ENCODE measurements at regions not wholly inside any gene's neighbourhood (a gene's known extent, or its start where the extent isn't known, plus 50 kb on each side); places are given as distances from the start of the nearest gene placed in this dataset.

DNA sequence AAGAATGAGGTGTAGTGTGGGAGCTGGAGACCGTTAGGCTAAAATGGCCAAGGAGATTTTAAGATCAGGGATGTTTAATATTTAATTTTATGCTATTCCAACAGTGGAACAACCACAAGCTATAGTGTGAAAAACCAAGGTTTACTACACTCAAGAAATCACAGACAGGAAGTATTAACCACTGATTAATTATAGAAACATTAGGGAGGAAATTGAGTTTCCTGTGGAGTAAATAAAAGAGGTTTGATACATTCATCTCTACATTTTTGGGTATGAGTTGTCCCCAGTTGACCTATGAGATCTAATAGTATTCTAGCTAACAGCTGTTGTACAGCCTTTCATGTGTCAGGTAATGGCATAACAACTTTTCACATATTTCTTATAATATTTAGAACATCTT is 103.7 kb upstream of the MPDZ start:
- TF ChIP-seq, protein P1, sequence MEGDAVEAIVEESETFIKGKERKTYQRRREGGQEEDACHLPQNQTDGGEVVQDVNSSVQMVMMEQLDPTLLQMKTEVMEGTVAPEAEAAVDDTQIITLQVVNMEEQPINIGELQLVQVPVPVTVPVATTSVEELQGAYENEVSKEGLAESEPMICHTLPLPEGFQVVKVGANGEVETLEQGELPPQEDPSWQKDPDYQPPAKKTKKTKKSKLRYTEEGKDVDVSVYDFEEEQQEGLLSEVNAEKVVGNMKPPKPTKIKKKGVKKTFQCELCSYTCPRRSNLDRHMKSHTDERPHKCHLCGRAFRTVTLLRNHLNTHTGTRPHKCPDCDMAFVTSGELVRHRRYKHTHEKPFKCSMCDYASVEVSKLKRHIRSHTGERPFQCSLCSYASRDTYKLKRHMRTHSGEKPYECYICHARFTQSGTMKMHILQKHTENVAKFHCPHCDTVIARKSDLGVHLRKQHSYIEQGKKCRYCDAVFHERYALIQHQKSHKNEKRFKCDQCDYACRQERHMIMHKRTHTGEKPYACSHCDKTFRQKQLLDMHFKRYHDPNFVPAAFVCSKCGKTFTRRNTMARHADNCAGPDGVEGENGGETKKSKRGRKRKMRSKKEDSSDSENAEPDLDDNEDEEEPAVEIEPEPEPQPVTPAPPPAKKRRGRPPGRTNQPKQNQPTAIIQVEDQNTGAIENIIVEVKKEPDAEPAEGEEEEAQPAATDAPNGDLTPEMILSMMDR (IDR thresholded peaks at IDR 0.05), result no peak
- no peak overlapping the region for H3K4me3 ChIP-seq
- no peaks in the 10 kb centered on the region for H3K27me3 ChIP-seq (replicated peaks; ENCODE audit: insufficient read depth)
- no peak for DNase-seq (ENCODE audit: low spot score)
- ATAC-seq (ENCODE audit: insufficient number of reproducible peaks, low FRiP score, low read depth), result no peak
- no peak overlapping the region for H3K27ac ChIP-seq
- H3K36me3 ChIP-seq, result no peaks in the 10 kb centered on the region
- no peaks in the 10 kb centered on the region for H3K9me3 ChIP-seq
- peaks cover 5 to 19% of the 10 kb centered on the region in 2 donors for H3K4me1 ChIP-seq (ENCODE audit: control insufficient read depth in 1 of 2, low read depth in 2 of 2)

DNA sequence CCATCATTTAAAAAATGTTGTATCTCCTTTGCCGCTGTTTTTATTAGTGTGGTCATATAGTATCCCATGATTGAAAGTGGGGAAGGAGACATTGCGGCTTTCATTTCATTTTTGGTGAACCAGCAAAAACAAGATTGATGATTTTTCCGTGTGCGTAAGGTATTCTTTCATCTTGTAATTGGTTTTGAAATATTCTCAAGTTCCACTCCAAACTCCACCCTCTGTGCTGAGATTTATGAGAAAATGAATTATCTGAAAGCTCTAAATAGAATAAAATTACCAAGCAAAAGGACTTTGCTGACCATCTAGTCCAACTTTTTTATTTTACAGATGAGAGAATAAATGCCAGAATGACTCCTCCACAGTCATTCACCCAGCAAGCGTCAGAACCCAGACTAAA is 103.1 kb upstream of the MPDZ start:
- H3K9me3 ChIP-seq, result no peaks in the 10 kb centered on the region
- no peak for ATAC-seq (ENCODE audit: insufficient number of reproducible peaks, low FRiP score, low read depth)
- TF ChIP-seq, protein P1 (IDR thresholded peaks at IDR 0.05), result no peak
- H3K27me3 ChIP-seq (replicated peaks; ENCODE audit: insufficient read depth), result no peaks in the 10 kb centered on the region
- peaks cover 10 to 13% of the 10 kb centered on the region in 2 donors for H3K4me1 ChIP-seq (ENCODE audit: control insufficient read depth in 1 of 2, low read depth in 2 of 2)
- no peak for DNase-seq (ENCODE audit: low spot score)
- no peaks in the 10 kb centered on the region for H3K36me3 ChIP-seq
- H3K4me3 ChIP-seq, result no peak overlapping the region
- H3K27ac ChIP-seq, result no peak overlapping the region

DNA sequence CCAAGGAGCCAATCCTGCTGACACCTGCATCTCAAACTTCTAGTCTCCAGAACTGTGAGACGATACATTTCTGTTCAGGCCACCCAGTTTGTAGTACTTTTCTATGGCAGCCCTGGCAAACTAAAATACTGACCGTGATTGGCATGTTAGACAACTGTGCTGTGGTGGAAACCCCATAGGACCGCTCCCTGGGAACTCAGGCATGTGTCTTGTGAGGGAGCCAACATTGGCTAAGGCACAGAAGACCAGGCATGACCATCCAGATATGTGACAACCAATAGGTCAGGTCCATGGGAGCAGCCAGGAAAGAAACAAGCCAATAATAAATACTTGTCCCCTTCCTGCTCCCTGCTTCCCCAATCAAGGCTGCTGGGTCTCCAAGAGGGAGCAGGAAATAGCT is 101.4 kb upstream of the MPDZ start:
- Histone ChIP-seq H3K4me1 (ENCODE audit: control insufficient read depth in 1 of 2, low read depth in 2 of 2) (peaks cover 0 to 7% of the 10 kb centered on the region in 2 donors), H3K9me3 (no peaks in the 10 kb centered on the region), H3K4me3 (no peak overlapping the region), H3K27me3 (replicated peaks; ENCODE audit: insufficient read depth) (no peaks in the 10 kb centered on the region), H3K36me3 (no peaks in the 10 kb centered on the region), H3K27ac (no peak overlapping the region)
- TF ChIP-seq, protein P1 (IDR thresholded peaks at IDR 0.05), result no peak
- DNase-seq (ENCODE audit: low spot score) (no peak), ATAC-seq (ENCODE audit: insufficient number of reproducible peaks, low FRiP score, low read depth) (no peak)

DNA sequence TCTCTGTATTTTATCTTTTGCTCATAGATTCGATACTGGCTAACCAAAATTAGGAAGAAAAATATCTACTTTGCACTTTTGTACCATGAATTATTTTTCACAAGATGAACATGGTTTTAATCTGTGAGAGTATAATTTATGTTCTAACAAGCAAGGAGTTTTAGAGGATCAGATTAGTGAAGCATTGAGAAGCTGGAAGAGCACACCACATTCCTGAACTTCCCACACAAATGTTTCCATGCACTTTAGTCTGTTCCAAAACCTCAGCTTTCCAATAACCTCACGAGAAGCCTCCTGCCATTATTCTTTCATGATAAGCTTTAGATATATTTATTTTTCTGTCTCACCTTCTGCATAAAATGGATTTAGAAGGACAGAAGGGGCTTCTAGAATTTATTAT is 98.7 kb upstream of the MPDZ start:
- TF ChIP-seq, protein P1 (IDR thresholded peaks at IDR 0.05), result no peak
- H3K27ac ChIP-seq, result no peak overlapping the region
- H3K27me3 ChIP-seq (replicated peaks; ENCODE audit: insufficient read depth), result no peaks in the 10 kb centered on the region
- H3K36me3 ChIP-seq, result no peaks in the 10 kb centered on the region
- H3K9me3 ChIP-seq, result no peaks in the 10 kb centered on the region
- no peak overlapping the region for H3K4me3 ChIP-seq
- ATAC-seq (ENCODE audit: insufficient number of reproducible peaks, low FRiP score, low read depth) (no peak), DNase-seq (ENCODE audit: low spot score) (no peak)
- H3K4me1 ChIP-seq (ENCODE audit: control insufficient read depth in 1 of 2, low read depth in 2 of 2), result peaks cover 0 to 7% of the 10 kb centered on the region in 2 donors

DNA sequence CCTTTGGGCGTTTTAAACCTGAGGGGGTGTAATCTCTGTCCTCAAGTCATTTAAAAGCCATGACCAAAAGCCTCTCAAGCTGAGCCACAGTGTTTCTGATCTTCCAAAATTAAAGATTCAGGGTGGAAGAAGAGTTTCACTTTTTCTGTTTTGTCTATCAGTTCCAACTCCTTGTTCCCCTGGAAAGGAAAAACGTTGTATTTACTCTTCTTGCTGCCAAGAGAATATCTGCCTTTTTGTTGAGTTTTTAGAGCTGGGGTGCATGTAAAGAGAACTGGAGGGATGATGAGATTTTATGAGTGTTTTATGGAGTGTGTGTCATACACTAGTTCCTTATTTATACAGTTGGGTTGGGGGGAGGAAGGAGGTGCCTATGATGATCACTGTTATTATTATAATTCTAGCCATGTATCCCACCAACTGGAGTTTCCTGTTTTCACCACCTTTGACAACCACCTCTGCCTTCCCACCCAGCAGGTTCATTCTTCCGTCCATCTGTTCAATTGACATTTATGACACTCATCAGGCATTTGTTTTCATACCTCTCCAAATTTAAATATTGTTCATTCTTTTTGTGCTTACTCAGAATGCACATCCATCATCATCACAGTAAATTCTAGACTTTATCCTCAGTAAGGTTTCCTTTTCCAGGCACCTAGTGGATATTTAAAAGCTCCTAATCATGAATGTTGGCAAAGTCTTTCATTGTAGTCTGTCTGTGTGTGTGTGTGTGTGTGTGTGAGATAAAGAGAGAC is 97.9 kb upstream of the MPDZ start:
- no peaks in the 10 kb centered on the region for H3K27me3 ChIP-seq (replicated peaks; ENCODE audit: insufficient read depth)
- no peak overlapping the region for H3K27ac ChIP-seq
- H3K9me3 ChIP-seq, result no peaks in the 10 kb centered on the region
- no peaks in the 10 kb centered on the region for H3K36me3 ChIP-seq
- peaks cover 0 to 7% of the 10 kb centered on the region in 2 donors for H3K4me1 ChIP-seq (ENCODE audit: control insufficient read depth in 1 of 2, low read depth in 2 of 2)
- TF ChIP-seq, protein P1 (IDR thresholded peaks at IDR 0.05), result no peak
- H3K4me3 ChIP-seq, result no peak overlapping the region
- DNase-seq (ENCODE audit: low spot score) (no peak), ATAC-seq (ENCODE audit: insufficient number of reproducible peaks, low FRiP score, low read depth) (no peak)

All from thoracic aorta (tissue), 2 donors.